ENCODE measurements at regions not wholly inside any gene's neighbourhood (a gene's known extent, or its start where the extent isn't known, plus 50 kb on each side); places are given as distances from the start of the nearest gene placed in this dataset.

DNA sequence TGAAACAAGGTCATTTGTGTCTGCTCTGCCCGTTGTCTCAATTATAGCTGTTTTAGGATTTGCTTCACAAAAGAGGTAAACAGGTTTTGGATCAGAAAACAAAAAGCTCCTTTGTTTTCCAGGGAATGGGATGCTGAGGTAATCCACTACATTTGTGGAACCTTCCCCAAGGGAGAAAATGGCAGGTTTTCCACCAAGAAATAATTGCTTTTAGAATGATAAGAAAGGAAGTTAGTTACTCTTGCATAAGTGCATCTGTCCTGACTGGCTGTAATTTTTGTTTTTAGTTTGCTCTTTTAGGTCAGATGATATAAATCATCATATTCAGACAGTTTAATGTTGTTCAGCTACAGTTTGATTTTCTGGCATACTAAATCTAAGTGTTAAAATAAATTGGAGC, 198.5 kb upstream of the COL8A1 start:
- no peak for DNase-seq (ENCODE audit: low spot score)

DNA sequence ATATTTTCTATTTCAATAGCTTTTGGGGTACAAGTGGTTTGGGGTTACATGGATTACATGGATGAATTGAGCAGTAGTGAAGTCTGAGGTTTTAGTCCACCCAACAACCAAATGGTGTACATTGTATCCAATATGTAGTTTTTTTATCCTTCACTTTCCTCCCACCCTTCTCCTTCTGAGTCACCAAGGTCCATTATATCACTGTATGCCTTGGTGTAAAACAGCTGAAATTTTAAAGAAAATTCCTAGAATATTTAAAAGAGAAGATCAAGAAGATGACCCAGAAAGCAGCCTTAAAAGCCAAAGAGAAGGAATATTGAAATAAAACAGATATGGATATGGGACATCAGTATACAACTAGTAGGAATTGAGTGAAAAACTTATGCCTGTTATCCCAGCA, 204.2 kb upstream of the COL8A1 start:
- no peak for DNase-seq (ENCODE audit: low spot score)

DNA sequence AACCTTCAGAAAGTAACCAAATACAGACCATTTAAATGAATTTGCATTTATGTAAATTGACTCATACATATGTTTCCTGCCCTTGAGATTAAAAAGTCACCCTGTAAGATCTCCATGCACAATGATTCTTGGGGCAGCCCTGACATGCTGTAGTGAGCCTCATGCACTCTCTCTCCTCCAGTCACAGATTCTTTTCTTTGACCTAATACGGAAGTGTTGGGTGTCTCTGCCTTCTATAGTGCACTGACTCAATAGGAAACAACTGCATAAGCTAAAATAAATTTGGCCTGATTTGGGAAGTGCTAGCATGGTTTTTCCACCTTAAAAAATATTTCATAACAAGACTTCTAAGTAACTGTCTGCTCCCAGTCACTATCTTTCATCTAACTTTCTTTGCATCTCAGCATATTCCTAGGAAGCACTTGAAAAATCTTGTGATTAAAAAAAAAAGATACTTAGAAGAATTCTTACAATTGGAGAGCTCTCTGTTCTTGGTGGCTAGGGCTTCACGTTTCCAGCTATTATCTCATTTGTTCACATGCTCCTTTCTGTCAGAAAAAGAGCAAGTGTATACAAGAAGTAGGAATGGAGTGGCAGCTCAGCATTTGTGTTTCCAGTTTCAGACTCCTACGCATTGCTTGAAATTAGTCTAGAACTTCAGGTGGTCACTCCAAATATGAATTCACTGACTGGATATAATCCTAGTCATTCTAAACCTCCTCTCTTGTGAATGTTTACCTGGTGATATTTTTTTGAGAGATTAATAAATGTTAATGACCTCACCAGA, 207.9 kb upstream of the COL8A1 start:
- no peak for DNase-seq (ENCODE audit: low spot score)

DNA sequence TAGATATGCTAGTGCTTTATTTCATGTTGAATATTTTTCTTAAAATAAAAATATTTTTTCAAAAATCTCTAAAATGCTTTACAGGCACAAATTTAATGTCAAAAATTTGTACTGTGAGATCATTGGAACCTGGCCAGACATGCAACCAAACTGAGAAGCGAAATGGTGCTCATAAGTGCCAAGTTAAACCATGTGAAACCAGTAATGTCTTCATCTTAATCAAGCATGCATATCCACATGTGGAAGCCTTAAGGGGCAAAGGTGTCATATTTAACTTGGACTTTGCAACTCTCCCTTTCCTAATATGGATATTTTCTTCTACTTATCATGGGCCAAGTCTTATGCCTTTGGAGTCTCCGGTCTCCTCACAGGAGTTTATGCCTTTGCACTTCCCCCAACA, 208.9 kb upstream of the COL8A1 start:
- no peak for DNase-seq (ENCODE audit: low spot score)

DNA sequence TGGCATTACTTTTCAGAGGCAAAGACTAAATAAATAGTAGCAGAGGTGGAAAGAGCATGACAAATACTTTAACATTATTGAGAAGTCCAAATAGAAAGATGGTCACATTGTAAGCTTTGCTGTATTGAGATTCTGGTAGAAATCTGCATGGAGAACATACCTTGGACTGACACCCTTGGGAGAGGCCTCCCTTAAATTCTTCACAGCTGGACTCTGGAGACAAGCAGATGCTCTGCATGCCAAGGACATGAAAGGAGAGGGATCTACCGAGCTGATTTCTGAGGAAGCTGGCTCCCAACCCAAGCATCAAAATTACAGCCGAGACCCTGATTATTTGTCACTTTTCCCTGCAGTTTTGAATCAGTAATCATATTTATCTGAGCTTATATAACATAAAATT, 212.5 kb upstream of the COL8A1 start:
- no peak for DNase-seq (ENCODE audit: low spot score)

DNA sequence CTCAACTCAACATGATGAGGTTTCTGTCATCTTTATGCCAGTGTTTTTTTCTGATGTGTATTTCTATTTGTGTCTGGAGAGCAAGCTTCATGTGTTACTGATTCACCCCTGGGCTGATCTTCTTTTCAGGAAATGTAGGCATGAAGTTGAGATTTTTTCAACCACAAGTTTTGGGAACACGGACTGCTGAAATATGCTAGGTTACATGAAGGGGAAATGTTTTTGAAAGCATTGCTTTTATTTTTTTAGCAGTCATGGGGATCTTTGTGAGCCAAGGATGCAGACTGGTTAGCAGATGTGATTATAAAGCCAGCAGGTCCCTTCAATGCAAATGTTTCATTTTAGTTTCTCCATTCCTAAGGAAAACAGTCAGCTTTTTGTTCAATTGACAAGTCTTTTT, 219.3 kb upstream of the COL8A1 start:
- DNase-seq (ENCODE audit: low spot score), result no peak

DNA sequence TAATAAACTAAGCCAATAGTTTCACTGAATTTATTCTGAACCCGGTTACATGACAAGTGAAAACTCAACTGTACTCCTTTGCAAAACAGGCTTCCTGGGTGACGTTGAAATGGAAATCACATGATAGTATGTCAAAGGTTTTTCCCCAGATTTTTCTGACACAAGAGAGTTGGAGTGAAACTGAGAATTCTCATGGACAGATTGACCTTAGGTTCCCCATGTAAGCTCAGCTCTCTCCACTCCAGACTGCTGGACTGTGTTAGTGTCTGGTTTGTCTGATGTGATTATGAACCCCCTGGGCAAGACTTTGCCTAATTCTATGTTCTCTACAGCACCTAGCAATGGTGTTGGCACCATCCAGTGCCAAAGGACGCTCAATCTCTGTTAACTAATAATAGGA, 219.7 kb upstream of the COL8A1 start:
- DNase-seq (ENCODE audit: low spot score), result no peak

DNA sequence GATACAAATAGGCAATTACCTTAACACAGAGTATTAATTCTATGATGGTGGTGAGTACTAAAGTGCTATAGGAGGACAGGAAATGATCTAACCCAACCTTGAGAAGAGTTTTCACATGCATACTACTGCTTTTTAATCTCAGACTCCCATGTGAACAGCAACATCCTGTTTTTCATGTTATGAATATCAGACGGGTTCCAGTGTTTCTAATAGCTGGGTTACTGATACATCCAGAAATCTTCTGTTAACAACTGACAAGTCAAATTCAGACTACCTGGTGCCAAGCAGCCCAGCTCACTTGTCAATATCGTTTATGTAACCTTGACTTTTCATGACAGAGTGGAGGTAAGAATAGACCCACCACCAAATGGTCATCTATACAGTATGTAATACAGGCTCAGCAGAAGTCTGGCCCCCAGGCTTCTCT, 220.2 kb upstream of the COL8A1 start:
- DNase-seq (ENCODE audit: low spot score), result no peak

DNA sequence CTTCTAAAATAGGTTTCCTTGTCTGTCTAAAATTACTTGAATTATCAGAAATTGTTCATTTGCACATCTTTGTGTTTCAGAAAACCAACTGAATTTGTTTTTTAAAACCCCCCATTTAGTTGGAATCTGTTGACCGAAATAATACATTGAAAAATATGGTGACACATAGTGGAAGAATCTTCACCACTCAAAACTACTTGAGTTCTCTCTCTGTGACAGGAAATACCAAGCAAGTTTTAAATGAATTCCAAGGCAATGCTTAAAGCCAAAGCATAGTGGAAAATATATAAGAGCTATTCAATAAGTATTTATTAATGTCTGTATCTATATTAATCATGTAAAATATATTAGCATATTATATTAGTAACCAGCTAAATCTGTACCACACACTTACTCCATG, 224.9 kb upstream of the COL8A1 start:
- no peak for DNase-seq (ENCODE audit: low spot score)

DNA sequence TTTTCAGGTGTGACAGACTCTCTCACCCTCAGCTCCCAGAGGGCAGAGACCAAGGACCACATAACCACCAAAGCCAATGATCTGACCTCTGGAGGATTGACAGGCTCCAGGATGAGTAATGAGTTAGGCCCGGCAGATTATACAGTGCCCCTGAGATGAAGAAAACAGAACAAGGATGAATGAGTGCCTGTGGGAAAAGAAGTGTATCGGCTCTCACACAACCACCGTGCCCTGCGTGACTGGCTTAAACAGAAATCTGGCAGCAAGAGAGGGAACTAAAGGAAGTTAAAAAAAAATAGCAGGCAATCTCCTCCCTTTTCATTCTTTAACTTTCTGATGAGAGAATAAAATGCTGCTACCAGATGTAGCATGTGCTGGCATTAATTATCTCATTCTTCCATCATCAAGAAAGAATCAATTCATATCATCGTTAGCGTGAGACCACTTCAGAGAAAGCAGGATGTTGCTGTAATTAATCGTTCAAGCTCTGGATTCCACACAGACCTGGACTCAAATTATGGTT, 227.5 kb upstream of the COL8A1 start:
- DNase-seq (ENCODE audit: low spot score), result no peak

DNA sequence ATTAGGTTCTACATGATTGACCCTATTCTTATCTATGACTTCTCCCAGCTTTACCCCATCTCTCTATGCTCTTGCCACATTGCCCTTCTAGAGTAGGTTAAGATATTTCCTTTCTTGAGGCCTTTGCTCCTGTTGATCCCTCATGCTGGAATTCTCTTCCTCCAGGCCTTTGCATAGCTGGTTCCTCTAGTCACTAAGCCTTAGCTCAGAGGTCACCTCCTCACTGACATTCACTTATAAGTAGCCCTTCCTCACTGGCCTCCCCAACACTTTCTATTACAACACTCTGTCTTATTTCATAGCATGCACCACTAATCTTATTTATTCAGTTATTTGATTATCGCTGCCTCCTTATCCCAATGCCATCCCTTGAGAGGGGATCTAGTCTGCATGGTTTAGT, 228.4 kb upstream of the COL8A1 start:
- no peak for DNase-seq (ENCODE audit: low spot score)

DNA sequence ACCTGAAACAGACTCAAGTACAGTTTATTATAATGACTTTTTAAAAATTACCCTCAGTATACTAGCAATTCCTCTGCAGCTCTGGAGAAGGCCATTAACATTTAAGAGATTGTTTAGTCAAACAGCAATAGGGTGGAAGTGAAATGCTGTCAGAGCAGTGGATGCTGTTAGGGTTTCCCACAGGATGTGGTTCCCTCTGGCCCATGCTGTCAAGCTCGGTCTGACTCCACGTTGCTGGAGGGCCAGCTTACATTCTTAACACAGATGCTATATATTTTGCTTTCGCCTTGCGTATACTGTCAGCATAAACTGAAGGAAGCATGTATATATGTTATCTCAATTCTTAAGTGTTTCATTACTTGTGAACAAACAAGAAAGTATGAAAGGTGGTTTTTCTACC, 231.1 kb upstream of the COL8A1 start:
- no peak for DNase-seq (ENCODE audit: low spot score)

DNA sequence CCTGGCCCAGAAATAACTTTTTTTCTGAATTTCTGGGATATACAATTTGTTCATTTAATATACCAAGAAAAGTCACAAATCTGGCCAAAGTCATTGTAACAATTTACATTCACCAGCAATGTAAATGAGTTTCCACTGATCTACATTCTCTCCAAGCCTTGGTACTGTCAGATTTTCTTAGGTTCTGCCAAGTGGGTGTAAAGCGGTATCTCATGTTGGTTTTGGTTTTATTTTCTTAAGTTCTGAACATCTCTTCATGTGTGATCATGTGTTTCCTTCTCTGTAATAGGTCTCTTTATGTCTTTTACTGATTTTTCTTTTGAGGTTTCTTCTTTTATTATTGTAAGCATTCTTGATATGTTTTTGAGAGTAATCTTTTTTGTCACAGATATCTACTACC, 235.6 kb upstream of the COL8A1 start:
- no peak for DNase-seq (ENCODE audit: low spot score)

DNA sequence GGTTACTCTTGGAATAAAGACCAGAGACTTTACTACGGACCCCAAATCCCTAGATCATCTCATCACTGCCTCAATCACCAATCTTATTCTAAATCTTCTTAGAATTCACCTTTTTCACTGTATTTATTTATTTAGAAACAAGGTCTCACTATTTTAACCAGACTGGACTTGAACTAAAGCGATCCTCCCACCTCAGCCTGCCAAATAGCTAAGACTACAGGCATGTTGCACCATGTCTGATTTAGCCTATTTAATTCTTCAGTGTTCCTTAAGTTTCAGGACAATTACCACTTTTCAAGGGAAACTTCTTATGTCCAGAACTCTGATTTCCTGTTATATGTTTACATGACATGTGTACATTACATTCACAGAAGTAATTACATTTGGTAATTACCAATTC, 238.0 kb upstream of the COL8A1 start:
- no peak for DNase-seq (ENCODE audit: low spot score)

DNA sequence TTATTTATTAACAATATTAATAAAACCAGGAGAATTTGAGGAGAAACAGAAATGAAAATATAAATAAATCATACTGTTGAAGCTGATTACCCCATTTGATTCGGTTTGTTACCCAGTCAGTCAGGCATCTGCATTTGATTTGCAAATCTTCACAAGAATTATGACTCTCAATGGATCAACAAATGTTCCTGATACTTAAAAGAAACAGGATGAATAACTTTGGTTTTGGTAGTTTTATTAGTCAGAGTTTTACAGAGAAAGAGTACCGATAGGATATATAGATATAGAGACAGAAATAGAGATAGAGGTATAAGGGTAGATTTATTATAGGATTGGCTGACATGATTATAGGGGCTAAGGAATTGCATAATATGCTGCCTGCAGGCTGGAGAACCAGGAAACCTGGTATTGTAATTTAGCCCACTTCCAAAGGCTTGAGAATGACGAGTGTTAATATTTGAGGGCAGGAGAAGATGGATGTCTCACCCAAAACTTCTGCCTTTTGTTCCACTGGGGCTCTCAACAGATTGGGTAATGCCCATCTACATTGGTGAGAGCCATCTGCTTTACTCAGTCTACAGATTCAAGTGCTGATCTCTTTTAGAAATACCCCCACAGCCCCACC, 241.6 kb upstream of the COL8A1 start:
- no peak for DNase-seq (ENCODE audit: low spot score)

DNA sequence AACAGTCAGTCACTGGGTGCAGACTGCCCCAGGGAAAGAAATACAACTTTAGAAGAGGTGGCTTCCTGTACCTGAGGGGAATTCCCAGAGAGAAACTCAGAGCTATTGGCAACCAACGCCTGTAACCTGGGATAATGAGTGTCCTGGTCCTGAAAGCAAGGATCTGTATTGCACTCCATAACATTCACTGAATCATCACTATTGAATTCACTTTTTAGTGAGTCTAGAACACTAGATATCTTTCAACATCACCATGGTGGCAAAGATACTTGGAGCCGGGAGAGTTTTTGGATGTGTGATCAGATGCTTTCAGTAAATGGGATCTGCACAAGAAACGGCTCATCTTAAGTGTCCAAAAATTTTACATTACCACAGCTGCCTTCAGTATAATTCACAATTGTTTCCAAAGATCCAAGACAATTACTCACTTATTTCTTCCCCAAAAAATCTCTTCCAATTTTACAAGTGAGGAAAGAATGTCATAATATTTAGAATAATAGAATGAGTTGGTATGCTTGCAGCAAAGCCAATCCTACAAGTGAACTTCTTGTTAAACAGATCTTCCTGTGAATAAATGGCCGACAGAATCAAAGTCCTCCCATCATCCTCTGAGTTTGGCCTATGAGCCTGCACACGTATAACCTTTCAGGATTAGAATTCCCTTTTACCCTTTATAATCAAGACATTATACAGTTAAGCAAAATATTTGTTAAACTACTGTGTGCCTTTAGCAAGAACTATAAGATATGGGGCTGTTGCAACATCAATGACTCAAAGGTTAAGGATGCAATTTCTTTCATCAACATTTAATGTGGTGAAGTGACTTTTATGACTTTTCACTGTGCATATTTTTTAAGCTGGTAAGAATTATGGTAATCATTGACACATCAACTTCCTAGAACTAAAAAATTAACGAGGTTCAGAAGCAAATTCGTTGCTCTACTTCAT, 243.3 kb upstream of the COL8A1 start:
- DNase-seq (ENCODE audit: low spot score), result peak; percentile 40

DNA sequence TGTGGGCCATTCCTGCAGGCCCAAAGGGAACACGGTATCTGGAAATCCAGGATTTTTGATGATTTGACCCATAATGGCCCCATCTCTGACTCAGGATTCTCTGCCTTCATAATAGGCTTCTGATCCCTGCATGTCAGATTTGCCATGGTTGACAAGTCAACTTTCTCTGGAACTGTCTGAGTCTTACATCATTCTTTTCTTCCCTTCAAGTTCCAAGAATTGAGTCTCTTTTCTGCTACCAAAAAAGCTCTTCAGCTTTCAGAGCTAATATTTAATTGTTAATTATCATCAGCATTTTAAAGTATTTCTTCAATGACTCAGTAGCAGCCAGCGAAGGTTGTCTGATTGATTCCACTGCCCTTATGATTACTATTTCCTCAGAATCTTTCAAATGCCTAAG, 244.4 kb upstream of the COL8A1 start:
- DNase-seq (ENCODE audit: low spot score), result no peak

DNA sequence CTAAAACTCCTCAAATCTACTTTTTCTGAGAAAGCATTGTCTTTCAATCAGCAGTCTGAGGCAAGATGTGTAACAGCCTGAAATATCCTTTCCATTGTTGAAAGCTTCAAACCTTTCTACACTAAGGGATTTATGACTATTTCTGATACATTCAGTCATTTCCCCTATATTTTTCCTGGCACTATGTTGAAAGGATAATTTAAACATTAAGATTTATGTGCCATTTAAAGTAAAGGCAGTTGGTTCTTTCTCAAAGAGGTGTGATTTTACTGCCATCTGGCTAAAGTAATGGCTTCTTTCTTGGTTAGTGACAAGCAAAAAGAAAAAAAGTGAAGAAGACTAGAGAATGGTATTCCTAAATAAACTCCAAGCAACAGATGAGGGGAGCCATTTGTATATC, 249.6 kb upstream of the COL8A1 start:
- no peak for DNase-seq (ENCODE audit: low spot score)

DNA sequence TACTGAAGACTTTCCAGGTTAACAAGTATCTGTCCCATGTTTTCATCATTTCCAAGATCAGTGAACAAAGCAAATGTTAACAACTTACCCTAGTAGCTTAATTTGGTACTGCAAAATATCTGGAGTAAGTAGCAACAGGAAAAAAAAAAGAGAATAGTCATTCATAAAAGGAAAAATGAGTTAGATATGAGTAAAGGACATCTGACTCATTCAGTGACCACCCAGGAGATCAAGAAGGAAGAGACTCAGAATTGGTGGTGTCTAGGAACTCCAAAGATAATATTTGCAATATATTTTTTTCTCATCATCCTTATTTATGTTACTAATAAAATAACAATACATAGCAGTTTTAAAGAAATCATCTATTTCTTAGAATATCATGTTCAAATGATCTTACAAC, 253.8 kb upstream of the COL8A1 start:
- DNase-seq (ENCODE audit: low spot score), result peak; percentile 46

DNA sequence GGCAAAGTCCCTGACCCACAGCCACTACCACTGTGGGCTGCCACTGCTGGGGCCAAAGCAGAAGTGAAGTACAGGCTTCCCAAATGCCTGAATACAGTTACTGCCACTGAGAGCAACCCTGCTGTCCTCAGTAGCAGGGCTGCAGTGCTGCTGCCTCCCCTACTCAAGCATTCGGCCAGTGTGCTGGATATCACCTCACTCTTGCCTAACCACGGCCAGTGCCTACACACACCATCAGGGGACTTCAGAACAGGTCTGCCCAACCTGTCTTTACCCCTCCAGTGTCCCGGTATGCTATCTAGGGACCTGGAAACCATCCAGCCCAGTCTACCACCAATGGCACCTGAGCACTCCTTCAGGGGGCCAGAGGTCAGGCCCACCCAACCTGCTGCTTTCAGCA, 261.5 kb upstream of the COL8A1 start:
- no peak for DNase-seq (ENCODE audit: low spot score)

DNA sequence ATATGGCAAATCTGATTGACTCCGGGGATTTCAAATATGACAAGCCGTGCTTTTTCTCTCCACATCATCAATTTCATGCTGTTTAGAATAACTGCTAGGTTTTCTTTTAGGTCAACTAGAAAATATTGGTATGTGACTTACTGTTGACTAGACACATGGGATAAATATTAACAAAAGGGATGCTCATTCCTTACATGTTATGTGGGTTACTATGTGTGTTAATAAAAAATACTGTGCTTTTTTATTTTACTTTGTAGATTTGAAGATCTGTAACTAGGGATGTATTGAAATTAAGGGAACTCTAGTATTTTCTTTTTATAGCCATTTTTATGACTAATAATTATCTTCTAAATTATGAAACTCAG, 264.6 kb upstream of the COL8A1 start:
- DNase-seq (ENCODE audit: low spot score), result no peak

DNA sequence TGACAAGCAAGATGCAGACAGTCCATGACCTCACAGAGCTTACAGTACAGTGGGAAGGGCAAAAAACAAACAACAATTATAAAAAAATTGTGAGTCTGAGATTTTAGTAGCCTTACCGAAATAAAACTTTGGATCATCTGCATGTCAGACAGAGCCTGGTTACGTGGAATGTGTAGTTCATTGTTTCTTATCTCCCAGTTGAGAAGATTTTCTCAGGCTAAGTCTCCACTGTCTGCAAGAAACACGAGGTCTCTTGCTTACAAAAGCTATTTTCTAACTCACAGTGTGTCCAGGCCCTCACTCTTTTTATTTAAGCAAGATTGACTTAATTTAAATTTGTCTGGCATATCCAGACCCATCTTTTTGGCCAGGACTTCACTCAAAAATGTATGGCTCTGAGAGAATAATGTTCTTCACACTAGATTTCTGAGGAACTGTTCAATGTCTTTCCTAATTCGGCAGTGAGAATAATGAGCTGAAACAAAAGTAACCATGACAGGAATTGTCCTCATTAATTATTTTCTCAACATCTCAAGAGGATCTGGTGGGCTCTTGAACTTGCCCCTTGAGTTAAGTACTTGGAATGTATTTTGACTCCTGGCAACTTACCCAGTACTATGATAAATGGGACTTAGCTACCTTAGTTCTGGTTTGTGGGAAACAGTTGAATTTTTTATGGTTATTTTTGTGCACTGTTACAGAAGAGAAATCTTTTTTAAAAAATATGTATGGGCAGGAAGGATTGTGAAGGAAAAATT, 265.1 kb upstream of the COL8A1 start:
- no peak for DNase-seq (ENCODE audit: low spot score)
